GM12873 (cell line): ENCODE measurements at regions not wholly inside any gene's neighbourhood (a gene's known extent, or its start where the extent isn't known, plus 50 kb on each side); places are given as distances from the start of the nearest gene placed in this dataset.

ENCODE experiments used
- CTCF ChIP-seq: IDR thresholded peaks from 2 replicates; pipeline ENCODE4 v1.5.1; 2012; ENCODE audit warnings: low read depth, mild to moderate bottlenecking, moderate library complexity, low read length, control low read depth; ENCODE audit not compliant: insufficient read depth; ENCODE audit errors: missing control alignments

GRCh38 chr10:131617113-131617858 lies 283.5 kb upstream of the PPP2R2D start:
- no peak for TF ChIP-seq CTCF

GRCh38 chr10:131618587-131619267 lies 282.1 kb upstream of the PPP2R2D start:
- TF ChIP-seq CTCF, result no peak

GRCh38 chr10:131620314-131620713 lies 280.5 kb upstream of the PPP2R2D start:
- no peak for TF ChIP-seq CTCF

GRCh38 chr10:131620904-131621303 lies 279.9 kb upstream of the PPP2R2D start:
- no peak for TF ChIP-seq CTCF

GRCh38 chr10:131621784-131622624 lies 278.8 kb upstream of the PPP2R2D start:
- no peak for TF ChIP-seq CTCF

GRCh38 chr10:131625041-131625440 lies 275.8 kb upstream of the PPP2R2D start:
- no peak for TF ChIP-seq CTCF

GRCh38 chr10:131626274-131626673 lies 274.5 kb upstream of the PPP2R2D start:
- no peak for TF ChIP-seq CTCF
